CD4-positive, alpha-beta T cell (primary cell): ENCODE measurements at regions not wholly inside any gene's neighbourhood (a gene's known extent, or its start where the extent isn't known, plus 50 kb on each side); places are given as distances from the start of the nearest gene placed in this dataset.

Source experiments
- ATAC-seq: fragments of 200-7000 bp; cut with Tn5 transposase; one replicate; pipeline ENCODE4 v1.10.0; 2022; ENCODE audit warnings: mild to moderate bottlenecking; ENCODE audit not compliant: poor library complexity
- CTCF ChIA-PET: fragments of 350-600 bp; sonication (Branson Sonifier 250); formaldehyde crosslinking; loops from one replicate; lab custom pipeline; 2021; ENCODE audit warnings: antibody characterized with exemption, inconsistent platforms; lab: Charles Lee
- POLR2A ChIA-PET: fragments of 350-600 bp; sonication (Branson Sonifier 250); formaldehyde crosslinking; loops from one replicate; lab custom pipeline; 2021; ENCODE audit warnings: antibody characterized with exemption, inconsistent platforms; lab: Charles Lee
- DNase-seq, 14 experiments: peaks; one replicate each; pipeline ENCODE4 v3.0.0-alpha.2; 2013 to 2020; ENCODE audit warnings: mixed read lengths in 2 of 14
- H3K27ac ChIP-seq, 2 donors: one replicate each; pipeline versions ENCODE4 v1.5.1 to v1.7.0; 2013; ENCODE audit warnings: low read length in 2 of 2, low read depth in 1 of 2, mild to moderate bottlenecking in 1 of 2
- H3K27me3 ChIP-seq, 2 experiments: 1 replicate in 1 of 2; 2 replicates in 1 of 2; pipeline versions ENCODE4 v1.6.1 to v1.7.0; 2013; ENCODE audit warnings: low read length in 2 of 2, control low read depth in 1 of 2, mild to moderate bottlenecking in 1 of 2, moderate library complexity in 1 of 2; ENCODE audit not compliant: insufficient read depth in 2 of 2, control insufficient read depth in 1 of 2
- H3K36me3 ChIP-seq: one replicate; pipeline ENCODE4 v1.6.1; 2013; ENCODE audit warnings: low read length, control low read depth; ENCODE audit not compliant: insufficient read depth
- H3K4me1 ChIP-seq: one replicate; pipeline ENCODE4 v1.6.1; 2013; ENCODE audit warnings: low read length, control low read depth; ENCODE audit not compliant: insufficient read depth
- H3K4me3 ChIP-seq: one replicate; pipeline ENCODE4 v1.5.1; 2013; ENCODE audit warnings: mild to moderate bottlenecking, low read length, moderate library complexity
- H3K9me3 ChIP-seq, 2 experiments: 1 replicate in 1 of 2; 2 replicates in 1 of 2; pipeline versions ENCODE4 v1.6.1 to v1.7.0; 2013; ENCODE audit warnings: low read length in 2 of 2, mild to moderate bottlenecking in 2 of 2, control low read depth in 1 of 2, moderate library complexity in 1 of 2; ENCODE audit not compliant: control insufficient read depth in 1 of 2, insufficient read depth in 1 of 2
- H3K27ac Mint-ChIP-seq: one replicate; pipeline ENCODE4 v1.8.0; 2020; ENCODE audit warnings: mixed read lengths
- H3K27me3 Mint-ChIP-seq: one replicate; pipeline ENCODE4 v1.8.0; 2021; ENCODE audit warnings: mixed read lengths
- H3K36me3 Mint-ChIP-seq: one replicate; pipeline ENCODE4 v1.8.0; 2021; ENCODE audit warnings: low read depth, mixed read lengths
- H3K4me1 Mint-ChIP-seq: one replicate; pipeline ENCODE4 v1.8.0; 2021; ENCODE audit warnings: low read depth, mixed read lengths
- H3K4me3 Mint-ChIP-seq: one replicate; pipeline ENCODE4 v1.8.0; 2020; ENCODE audit warnings: mild to moderate bottlenecking, mixed read lengths
- H3K9me3 Mint-ChIP-seq: one replicate; pipeline ENCODE4 v1.8.0; 2020; ENCODE audit warnings: mixed read lengths
- CTCF ChIP-seq: fragments of 200-600 bp; IDR thresholded peaks from one replicate; pipeline ENCODE4 v1.8.0; 2022; ENCODE audit warnings: antibody characterized with exemption, mild to moderate bottlenecking
- intact Hi-C, 2 experiments: fragments of 100-400 bp; cut with DNase I in 1 of 2; cut with micrococcal nuclease in 1 of 2; formaldehyde crosslinking; loops; one replicate each; pipeline versions ENCODE4 v1.15.1 to v1.9.0; 2023 to 2025; cut with DNase I, micrococcal nuclease

- ATAC-seq (no peak), DNase-seq (no peak)
- intact Hi-C loops = no loop called here
- Mint-ChIP-seq H3K9me3 (peaks cover 6% of the 10 kb centered on the region), H3K4me3 (no peak overlapping the region), H3K27me3 (peaks cover 16% of the 10 kb centered on the region), H3K27ac (no peak overlapping the region), H3K36me3 (no peaks in the 10 kb centered on the region), H3K4me1 (no peaks in the 10 kb centered on the region)
- Histone ChIP-seq H3K27ac (no peak overlapping the region), H3K4me1 (no peaks in the 10 kb centered on the region), H3K36me3 (no peaks in the 10 kb centered on the region), H3K27me3 (peaks cover 0 to 3% of the 10 kb centered on the region in 2 experiments), H3K4me3 (no peak overlapping the region), H3K9me3 (peaks cover 8 to 9% of the 10 kb centered on the region in 2 experiments)
- no peak for TF ChIP-seq CTCF
- ChIA-PET CTCF (no interaction called here), POLR2A (no interaction called here)
Observed at GRCh38 chr6:12348530-12349511, 58.7 kb downstream of the EDN1 start.

GRCh38 chr6:12350644-12351170, 60.5 kb downstream of the EDN1 start:
- Histone ChIP-seq H3K27ac (no peak overlapping the region), H3K4me1 (no peaks in the 10 kb centered on the region), H3K9me3 (peaks cover 8 to 9% of the 10 kb centered on the region in 2 experiments), H3K4me3 (no peak overlapping the region), H3K27me3 (peaks cover 0 to 3% of the 10 kb centered on the region in 2 experiments), H3K36me3 (no peaks in the 10 kb centered on the region)
- ChIA-PET POLR2A (no interaction called here), CTCF (no interaction called here)
- no peaks in the 10 kb centered on the region for H3K4me1 Mint-ChIP-seq
- TF ChIP-seq CTCF = no peak
- no peak overlapping the region for H3K27ac Mint-ChIP-seq
- peaks cover 6% of the 10 kb centered on the region for H3K9me3 Mint-ChIP-seq
- H3K27me3 Mint-ChIP-seq = peaks cover 18% of the 10 kb centered on the region
- no peaks in the 10 kb centered on the region for H3K36me3 Mint-ChIP-seq
- H3K4me3 Mint-ChIP-seq = no peak overlapping the region
- intact Hi-C loops = no loop called here
- ATAC-seq (no peak), DNase-seq (no peak)

GRCh38 chr6:12351672-12352071, 61.5 kb downstream of the EDN1 start:
- POLR2A ChIA-PET = no interaction called here
- Histone ChIP-seq H3K9me3 (peaks cover 8 to 9% of the 10 kb centered on the region in 2 experiments), H3K27me3 (peaks cover 0 to 3% of the 10 kb centered on the region in 2 experiments), H3K4me1 (no peaks in the 10 kb centered on the region), H3K27ac (no peak overlapping the region), H3K4me3 (no peak overlapping the region), H3K36me3 (no peaks in the 10 kb centered on the region)
- Mint-ChIP-seq H3K27ac (no peak overlapping the region), H3K9me3 (peaks cover 6% of the 10 kb centered on the region), H3K4me3 (no peak overlapping the region), H3K4me1 (no peaks in the 10 kb centered on the region), H3K36me3 (no peaks in the 10 kb centered on the region), H3K27me3 (peaks cover 18% of the 10 kb centered on the region)
- CTCF ChIA-PET = no interaction called here
- TF ChIP-seq CTCF = no peak
- DNase-seq (no peak), ATAC-seq (no peak)
- intact Hi-C loops = no loop called here
